ENCODE measurements at regions not wholly inside any gene's neighbourhood (a gene's known extent, or its start where the extent isn't known, plus 50 kb on each side); places are given as distances from the start of the nearest gene placed in this dataset.

DNA sequence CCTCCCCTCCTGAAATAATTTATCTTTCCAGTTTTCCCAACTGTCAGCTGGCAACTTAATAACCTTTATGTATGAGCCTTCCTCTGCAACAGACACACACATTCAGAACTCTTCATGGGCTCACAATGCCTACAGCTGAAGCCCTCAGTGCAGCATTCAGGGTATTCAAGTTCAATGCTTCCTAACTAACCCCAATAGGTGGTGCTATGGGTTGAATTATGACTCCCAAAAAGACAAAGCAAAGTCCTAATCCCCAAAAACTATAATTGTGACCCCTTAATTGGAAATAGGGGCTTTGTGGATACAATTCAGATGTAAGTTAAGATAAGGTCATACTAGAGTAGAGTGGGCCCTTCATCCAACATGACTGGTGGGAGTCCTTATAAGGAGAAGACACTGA is 202.2 kb downstream of the SUCLA2 start:
- Mint-ChIP-seq H3K4me3 (no peak overlapping the region), H3K9me3 (peaks cover 4% of the 10 kb centered on the region), H3K36me3 (ENCODE audit: low read depth) (no peaks in the 10 kb centered on the region), H3K27me3 (ENCODE audit: low read depth) (peaks cover 4% of the 10 kb centered on the region), H3K27ac (no peak overlapping the region), H3K4me1 (no peaks in the 10 kb centered on the region)
- TF ChIP-seq, protein P1, sequence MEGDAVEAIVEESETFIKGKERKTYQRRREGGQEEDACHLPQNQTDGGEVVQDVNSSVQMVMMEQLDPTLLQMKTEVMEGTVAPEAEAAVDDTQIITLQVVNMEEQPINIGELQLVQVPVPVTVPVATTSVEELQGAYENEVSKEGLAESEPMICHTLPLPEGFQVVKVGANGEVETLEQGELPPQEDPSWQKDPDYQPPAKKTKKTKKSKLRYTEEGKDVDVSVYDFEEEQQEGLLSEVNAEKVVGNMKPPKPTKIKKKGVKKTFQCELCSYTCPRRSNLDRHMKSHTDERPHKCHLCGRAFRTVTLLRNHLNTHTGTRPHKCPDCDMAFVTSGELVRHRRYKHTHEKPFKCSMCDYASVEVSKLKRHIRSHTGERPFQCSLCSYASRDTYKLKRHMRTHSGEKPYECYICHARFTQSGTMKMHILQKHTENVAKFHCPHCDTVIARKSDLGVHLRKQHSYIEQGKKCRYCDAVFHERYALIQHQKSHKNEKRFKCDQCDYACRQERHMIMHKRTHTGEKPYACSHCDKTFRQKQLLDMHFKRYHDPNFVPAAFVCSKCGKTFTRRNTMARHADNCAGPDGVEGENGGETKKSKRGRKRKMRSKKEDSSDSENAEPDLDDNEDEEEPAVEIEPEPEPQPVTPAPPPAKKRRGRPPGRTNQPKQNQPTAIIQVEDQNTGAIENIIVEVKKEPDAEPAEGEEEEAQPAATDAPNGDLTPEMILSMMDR (IDR thresholded peaks at IDR 0.05; ENCODE audit: unreplicated experiment in 3 of 3), result no peak

DNA sequence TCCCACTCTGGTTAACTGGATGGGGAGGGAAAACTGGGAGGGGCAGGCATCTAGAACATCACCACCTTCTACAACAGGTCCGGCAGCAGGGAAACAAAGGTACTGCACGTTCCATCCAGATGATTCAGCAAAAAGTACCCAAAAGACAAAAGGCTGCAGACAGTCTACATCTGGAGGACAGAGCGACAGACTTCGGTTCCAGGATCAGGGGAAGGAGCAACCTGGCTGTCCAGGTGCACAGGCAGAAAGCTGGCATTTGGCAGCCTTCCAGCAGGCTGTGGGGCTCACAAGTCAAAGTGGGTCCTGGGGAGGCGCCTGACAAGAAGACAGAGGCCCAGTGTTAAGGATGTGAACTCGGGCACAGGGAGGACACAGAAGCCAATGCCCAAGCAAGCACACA is 202.9 kb downstream of the SUCLA2 start:
- no peak overlapping the region for H3K27ac Mint-ChIP-seq
- TF ChIP-seq, protein P1 (IDR thresholded peaks at IDR 0.05; ENCODE audit: unreplicated experiment in 3 of 3), result no peak
- H3K36me3 Mint-ChIP-seq (ENCODE audit: low read depth), result no peaks in the 10 kb centered on the region
- H3K4me3 Mint-ChIP-seq, result no peak overlapping the region
- H3K4me1 Mint-ChIP-seq, result no peaks in the 10 kb centered on the region
- peaks cover 4% of the 10 kb centered on the region for H3K9me3 Mint-ChIP-seq
- H3K27me3 Mint-ChIP-seq (ENCODE audit: low read depth), result peaks cover 4% of the 10 kb centered on the region

DNA sequence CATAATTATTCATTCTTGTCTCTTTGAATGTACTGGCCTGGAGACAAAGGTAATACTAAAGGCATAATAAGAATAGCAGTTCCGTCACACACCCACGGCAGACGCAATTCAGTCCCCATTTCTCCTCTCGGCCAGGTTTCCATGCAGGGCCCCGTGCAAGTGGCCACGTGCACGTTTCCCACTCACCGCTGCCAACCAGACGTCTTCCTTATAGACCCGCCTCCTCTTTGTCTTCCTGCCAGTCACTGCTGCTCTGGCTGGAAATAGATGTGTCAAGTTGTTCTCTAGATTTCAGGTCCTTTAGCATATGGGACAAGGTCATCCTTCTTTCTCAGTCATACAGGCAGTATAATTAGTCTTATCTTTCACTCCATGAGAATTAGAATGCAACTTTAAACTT is 204.3 kb downstream of the SUCLA2 start:
- H3K27me3 Mint-ChIP-seq (ENCODE audit: low read depth), result peaks cover 4% of the 10 kb centered on the region
- H3K4me3 Mint-ChIP-seq, result no peak overlapping the region
- H3K4me1 Mint-ChIP-seq, result no peaks in the 10 kb centered on the region
- peaks cover 7% of the 10 kb centered on the region for H3K9me3 Mint-ChIP-seq
- H3K27ac Mint-ChIP-seq, result no peak overlapping the region
- TF ChIP-seq, protein P1 (IDR thresholded peaks at IDR 0.05; ENCODE audit: unreplicated experiment in 3 of 3), result no peak
- H3K36me3 Mint-ChIP-seq (ENCODE audit: low read depth), result no peaks in the 10 kb centered on the region

DNA sequence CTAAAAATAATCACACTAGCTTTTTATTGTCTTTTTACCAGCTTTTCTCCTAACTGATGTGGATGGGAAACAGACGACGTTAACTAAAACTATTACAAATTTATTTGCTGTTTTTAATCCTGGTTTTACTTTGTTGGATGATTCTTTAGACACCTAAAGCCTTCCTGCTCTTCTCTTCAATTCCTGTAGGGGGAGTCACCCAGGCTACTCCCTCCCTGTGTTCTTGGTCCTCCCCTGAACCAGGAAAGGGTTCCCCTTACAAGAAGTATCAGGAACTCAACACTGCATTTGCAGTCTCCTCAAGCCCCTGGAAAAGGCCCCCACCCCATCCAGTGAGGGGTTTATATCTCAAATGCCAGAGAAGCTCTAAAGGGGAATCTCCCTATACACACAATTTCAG is 206.1 kb downstream of the SUCLA2 start:
- peaks cover 11% of the 10 kb centered on the region for H3K27me3 Mint-ChIP-seq (ENCODE audit: low read depth)

DNA sequence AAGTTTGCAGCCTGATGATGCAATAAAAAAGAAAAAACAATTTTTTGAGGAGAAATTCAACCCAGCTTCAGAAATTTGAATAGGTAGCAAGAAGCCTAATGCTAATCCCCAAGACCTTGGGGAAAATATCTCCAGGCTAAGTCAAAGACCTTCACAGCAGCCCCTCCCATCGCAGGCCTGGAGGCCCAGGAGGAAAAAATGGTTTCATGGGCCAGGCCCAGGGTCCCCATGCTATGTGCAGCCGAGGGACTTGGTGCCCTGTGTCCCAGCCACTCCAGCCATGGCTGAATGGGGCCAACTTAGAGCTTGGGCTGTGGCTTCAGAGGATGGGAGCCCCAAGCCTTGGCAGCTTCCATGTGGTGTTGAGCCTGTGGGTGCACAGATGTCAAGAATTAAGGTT is 210.3 kb downstream of the SUCLA2 start:
- TF ChIP-seq, protein P1 (IDR thresholded peaks at IDR 0.05; ENCODE audit: unreplicated experiment in 3 of 3), result no peak
- no peak overlapping the region for H3K27ac Mint-ChIP-seq
- no peaks in the 10 kb centered on the region for H3K4me1 Mint-ChIP-seq
- no peak overlapping the region for H3K4me3 Mint-ChIP-seq
- H3K36me3 Mint-ChIP-seq (ENCODE audit: low read depth), result no peaks in the 10 kb centered on the region
- H3K27me3 Mint-ChIP-seq (ENCODE audit: low read depth), result peaks cover 8% of the 10 kb centered on the region
- H3K9me3 Mint-ChIP-seq, result peaks cover 28% of the 10 kb centered on the region

More for the DNA sequence above, 206.1 kb downstream of the SUCLA2 start:
- Mint-ChIP-seq H3K9me3 (peaks cover 12% of the 10 kb centered on the region), H3K4me1 (no peaks in the 10 kb centered on the region), H3K27ac (no peak overlapping the region), H3K36me3 (ENCODE audit: low read depth) (no peaks in the 10 kb centered on the region), H3K4me3 (no peak overlapping the region)
- TF ChIP-seq, protein P1 (IDR thresholded peaks at IDR 0.05; ENCODE audit: unreplicated experiment in 3 of 3), result peak in 2 of 3 experiments; percentile 18 to 34

DNA sequence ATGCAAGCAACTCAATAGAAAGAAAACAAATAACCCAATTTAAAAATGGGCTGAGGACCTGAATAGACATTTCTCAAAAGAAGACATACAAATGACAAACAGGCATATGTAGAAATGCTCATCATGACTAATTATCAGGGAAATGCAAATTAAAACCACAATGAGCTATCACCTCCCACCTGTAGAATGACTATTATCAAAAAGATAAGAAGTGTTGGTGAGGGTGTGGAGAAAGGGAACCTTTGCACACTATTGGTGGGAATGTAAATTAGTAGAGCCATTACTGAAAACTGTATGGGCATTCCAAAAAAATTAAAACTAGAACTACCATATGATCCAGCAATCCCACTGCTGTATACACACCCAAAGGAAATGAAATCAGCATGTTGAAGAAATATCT is 212.2 kb downstream of the SUCLA2 start:
- TF ChIP-seq, protein P1 (IDR thresholded peaks at IDR 0.05; ENCODE audit: unreplicated experiment in 3 of 3), result no peak

More for the DNA sequence above, 212.2 kb downstream of the SUCLA2 start:
- Mint-ChIP-seq H3K27ac (no peak overlapping the region), H3K27me3 (ENCODE audit: low read depth) (peaks cover 8% of the 10 kb centered on the region), H3K9me3 (peaks cover 28% of the 10 kb centered on the region), H3K4me3 (no peak overlapping the region), H3K4me1 (no peaks in the 10 kb centered on the region), H3K36me3 (ENCODE audit: low read depth) (no peaks in the 10 kb centered on the region)

Measured in nephron (organoid).